ENCODE measurements at regions not wholly inside any gene's neighbourhood (a gene's known extent, or its start where the extent isn't known, plus 50 kb on each side); places are given as distances from the start of the nearest gene placed in this dataset.
"Not testable (repeated sequence)": the region's sequence is repeated elsewhere in the genome, so short reads cannot be mapped to it uniquely, and the experiment has no call there.

DNA sequence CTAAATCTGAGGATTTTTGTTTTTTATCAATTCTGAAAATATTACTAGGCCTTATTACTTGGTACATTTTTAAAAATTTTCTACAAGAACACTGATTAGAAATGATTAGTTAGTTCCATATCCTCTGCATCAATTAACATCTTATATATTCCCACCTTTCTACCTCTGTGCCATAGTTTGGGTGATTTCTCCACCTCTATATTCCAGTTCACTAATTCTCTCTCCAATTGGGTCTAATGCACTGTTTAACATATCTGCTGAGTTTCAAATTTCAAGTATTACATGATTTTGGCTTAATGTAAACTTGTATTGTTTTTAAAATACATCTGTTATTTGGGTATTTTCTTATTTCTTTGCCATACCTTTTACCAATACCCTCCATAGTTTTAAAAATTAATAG, 705.7 kb upstream of the SALL3 start:
- H3K9me3 Mint-ChIP-seq, result peaks cover 39% of the 10 kb centered on the region
- no peak overlapping the region for H3K27ac Mint-ChIP-seq
- DNase-seq, result no peak
- H3K27me3 Mint-ChIP-seq (ENCODE audit: low read depth, poor library complexity), result peaks cover 4% of the 10 kb centered on the region
- peaks cover 10% of the 10 kb centered on the region for H3K4me1 Mint-ChIP-seq
- TF ChIP-seq, protein P1, sequence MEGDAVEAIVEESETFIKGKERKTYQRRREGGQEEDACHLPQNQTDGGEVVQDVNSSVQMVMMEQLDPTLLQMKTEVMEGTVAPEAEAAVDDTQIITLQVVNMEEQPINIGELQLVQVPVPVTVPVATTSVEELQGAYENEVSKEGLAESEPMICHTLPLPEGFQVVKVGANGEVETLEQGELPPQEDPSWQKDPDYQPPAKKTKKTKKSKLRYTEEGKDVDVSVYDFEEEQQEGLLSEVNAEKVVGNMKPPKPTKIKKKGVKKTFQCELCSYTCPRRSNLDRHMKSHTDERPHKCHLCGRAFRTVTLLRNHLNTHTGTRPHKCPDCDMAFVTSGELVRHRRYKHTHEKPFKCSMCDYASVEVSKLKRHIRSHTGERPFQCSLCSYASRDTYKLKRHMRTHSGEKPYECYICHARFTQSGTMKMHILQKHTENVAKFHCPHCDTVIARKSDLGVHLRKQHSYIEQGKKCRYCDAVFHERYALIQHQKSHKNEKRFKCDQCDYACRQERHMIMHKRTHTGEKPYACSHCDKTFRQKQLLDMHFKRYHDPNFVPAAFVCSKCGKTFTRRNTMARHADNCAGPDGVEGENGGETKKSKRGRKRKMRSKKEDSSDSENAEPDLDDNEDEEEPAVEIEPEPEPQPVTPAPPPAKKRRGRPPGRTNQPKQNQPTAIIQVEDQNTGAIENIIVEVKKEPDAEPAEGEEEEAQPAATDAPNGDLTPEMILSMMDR (IDR thresholded peaks at IDR 0.05), result no peak
- no peak overlapping the region for H3K4me3 Mint-ChIP-seq
- peaks cover 12% of the 10 kb centered on the region for H3K36me3 Mint-ChIP-seq (ENCODE audit: low read depth)

DNA sequence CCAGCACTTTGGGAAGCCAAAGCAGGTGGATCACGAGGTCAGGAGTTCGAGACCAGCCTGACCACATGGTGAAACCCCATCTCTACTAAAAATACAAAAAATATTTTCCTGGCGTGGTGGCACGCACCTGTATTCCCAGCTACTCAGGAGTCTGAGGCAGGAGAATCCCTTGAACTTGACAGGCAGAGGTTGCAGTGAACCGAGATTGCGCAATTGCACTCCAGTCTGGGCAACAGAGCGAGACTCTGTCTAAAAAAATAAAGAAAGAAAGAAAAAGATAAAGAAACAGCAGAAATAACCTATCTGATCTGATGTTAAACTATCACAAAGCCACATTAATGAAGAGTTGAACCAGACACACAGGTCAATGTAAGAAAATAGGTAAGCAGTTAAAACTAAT, 696.2 kb upstream of the SALL3 start:
- not testable (repeated sequence) for DNase-seq; H3K4me3 Mint-ChIP-seq; H3K27me3 Mint-ChIP-seq (ENCODE audit: low read depth, poor library complexity)

DNA sequence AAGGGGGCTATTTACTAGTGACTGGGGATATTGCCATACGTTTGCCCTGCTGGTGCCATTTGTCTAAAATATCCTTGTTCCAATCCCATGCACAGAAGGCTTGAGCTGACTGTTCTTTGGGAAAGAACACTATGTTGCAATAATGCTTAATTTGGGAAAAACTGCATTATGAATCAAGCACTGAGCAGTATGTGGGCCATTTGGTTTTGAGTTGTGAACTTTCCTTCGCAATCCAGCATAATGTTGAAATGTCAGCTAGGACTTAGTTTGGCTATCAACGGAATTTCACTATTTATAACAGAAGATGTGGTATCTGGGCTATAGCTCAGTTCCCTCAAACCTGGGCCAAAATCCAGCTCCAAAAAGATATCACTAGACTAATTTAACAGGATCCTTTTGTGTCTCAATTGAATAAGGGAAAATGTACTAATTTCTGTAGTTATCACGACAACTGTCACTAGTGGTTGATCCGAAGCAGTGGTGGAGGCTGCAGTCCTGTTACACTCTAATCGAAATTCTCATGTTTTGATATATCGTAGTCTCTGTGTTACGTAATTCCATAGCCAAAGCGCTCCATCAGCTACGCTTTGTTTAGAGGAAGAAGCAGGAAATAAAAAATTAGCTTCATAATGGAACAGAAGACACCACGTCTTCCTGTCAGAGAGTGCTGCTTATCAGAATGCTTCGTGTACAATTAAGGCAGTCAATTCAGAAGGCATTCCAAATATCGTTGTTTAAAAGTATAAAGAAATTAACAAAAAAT, 686.8 kb upstream of the SALL3 start:
- Mint-ChIP-seq H3K27ac (no peak overlapping the region), H3K27me3 (ENCODE audit: low read depth, poor library complexity) (peaks cover 9% of the 10 kb centered on the region), H3K36me3 (ENCODE audit: low read depth) (no peaks in the 10 kb centered on the region), H3K9me3 (peaks cover 8% of the 10 kb centered on the region), H3K4me3 (peak overlapping the region; percentile 79), H3K4me1 (peaks cover 41% of the 10 kb centered on the region)
- no peak for DNase-seq
- TF ChIP-seq, protein P1 (IDR thresholded peaks at IDR 0.05), result no peak

More for the DNA sequence above, 696.2 kb upstream of the SALL3 start:
- not testable (repeated sequence) for H3K4me1 Mint-ChIP-seq; H3K9me3 Mint-ChIP-seq; H3K27ac Mint-ChIP-seq; H3K36me3 Mint-ChIP-seq (ENCODE audit: low read depth)

GRCh38 chr18:78293540-78293939, 686.1 kb upstream of the SALL3 start:
- peak overlapping the region; percentile 76 for H3K27ac Mint-ChIP-seq
- peaks cover 4% of the 10 kb centered on the region for H3K9me3 Mint-ChIP-seq
- no peak for DNase-seq
- H3K4me1 Mint-ChIP-seq, result peaks cover 41% of the 10 kb centered on the region
- H3K27me3 Mint-ChIP-seq (ENCODE audit: low read depth, poor library complexity), result peaks cover 9% of the 10 kb centered on the region
- peak overlapping the region; percentile 79 for H3K4me3 Mint-ChIP-seq
- TF ChIP-seq, protein P1 (IDR thresholded peaks at IDR 0.05), result no peak
- H3K36me3 Mint-ChIP-seq (ENCODE audit: low read depth), result no peaks in the 10 kb centered on the region

GRCh38 chr18:78293940-78294541, 685.6 kb upstream of the SALL3 start:
- DNase-seq, result peak; percentile 41
- Mint-ChIP-seq H3K36me3 (ENCODE audit: low read depth) (no peaks in the 10 kb centered on the region), H3K9me3 (no peaks in the 10 kb centered on the region), H3K4me1 (peaks cover 41% of the 10 kb centered on the region), H3K4me3 (peak overlapping the region; percentile 79), H3K27me3 (ENCODE audit: low read depth, poor library complexity) (peaks cover 9% of the 10 kb centered on the region), H3K27ac (peak overlapping the region; percentile 77)
- TF ChIP-seq, protein P1 (IDR thresholded peaks at IDR 0.05), result no peak

GRCh38 chr18:78295262-78295661, 684.4 kb upstream of the SALL3 start:
- DNase-seq, result no peak
- H3K4me3 Mint-ChIP-seq, result peak overlapping the region; percentile 58
- H3K27ac Mint-ChIP-seq, result no peak overlapping the region
- peaks cover 41% of the 10 kb centered on the region for H3K4me1 Mint-ChIP-seq
- no peaks in the 10 kb centered on the region for H3K9me3 Mint-ChIP-seq
- no peaks in the 10 kb centered on the region for H3K36me3 Mint-ChIP-seq (ENCODE audit: low read depth)
- peaks cover 12% of the 10 kb centered on the region for H3K27me3 Mint-ChIP-seq (ENCODE audit: low read depth, poor library complexity)
- TF ChIP-seq, protein P1 (IDR thresholded peaks at IDR 0.05), result no peak
